NCI-H748 treated with DMSO at 0.1 percent for 48 hours (cell line): ENCODE measurements at regions not wholly inside any gene's neighbourhood (a gene's known extent, or its start where the extent isn't known, plus 50 kb on each side); places are given as distances from the start of the nearest gene placed in this dataset.

Source experiments
- DNase-seq: peaks from one replicate; lab custom pipeline; 2025; lab: John Stamatoyannopoulos, UW

DNA sequence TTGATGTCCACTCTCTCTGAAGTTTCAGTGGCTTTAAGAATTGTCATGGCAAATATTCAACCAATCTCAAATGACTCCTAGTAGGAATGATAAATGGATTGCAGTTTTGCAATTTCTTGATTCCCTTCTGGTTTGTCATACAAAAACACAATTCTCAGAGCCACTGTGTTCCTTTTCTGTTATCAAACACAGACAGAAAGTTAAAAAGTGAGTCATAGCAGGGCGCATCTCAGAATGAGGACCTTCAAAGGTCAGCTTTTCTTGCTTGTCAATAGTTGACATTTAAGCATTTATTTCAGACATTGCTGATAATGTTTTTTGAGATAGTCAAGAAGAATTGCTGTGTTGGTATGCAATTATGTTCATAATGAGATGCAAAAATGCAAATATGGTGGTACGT lies 405.9 kb downstream of the NR2F2 start:
- no peak for DNase-seq

DNA sequence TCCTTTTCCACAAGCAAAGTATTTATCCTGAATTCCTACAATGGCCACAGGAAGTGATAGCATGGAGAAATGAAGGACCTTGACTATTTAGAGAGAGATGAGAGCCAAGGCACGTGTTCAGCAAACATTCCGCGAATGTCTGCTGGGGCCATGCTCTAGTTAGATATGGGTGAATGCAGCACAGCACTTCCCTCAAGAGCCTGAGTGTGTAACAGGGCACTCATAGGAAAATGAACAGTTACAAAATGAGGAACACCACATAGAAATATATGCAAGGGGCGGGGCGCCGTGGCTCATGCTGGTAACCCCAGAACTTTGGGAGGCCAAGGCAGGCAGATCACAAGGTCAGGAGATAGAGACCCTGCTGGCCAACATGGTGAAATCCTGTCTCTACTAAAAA lies 406.9 kb downstream of the NR2F2 start:
- DNase-seq = no peak

DNA sequence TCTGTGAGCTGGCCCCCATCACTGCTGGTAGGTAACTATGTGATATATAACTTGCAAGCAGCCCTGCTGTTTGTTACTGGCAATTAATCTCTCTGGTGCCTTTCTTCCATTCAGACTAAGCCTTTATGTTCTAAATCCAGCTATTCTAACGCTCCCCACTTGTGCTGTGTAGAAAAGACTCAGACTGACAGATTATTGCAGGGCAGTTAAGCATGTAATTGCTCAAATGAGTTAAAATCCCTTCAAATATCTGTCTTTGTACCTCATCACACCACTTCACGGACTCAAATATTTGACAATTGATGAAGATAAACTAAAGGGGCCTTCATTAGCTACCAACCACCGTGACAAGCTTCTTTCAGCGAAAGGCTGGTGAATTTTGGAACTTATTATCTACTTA lies 416.2 kb downstream of the NR2F2 start:
- DNase-seq = peak; percentile 11

DNA sequence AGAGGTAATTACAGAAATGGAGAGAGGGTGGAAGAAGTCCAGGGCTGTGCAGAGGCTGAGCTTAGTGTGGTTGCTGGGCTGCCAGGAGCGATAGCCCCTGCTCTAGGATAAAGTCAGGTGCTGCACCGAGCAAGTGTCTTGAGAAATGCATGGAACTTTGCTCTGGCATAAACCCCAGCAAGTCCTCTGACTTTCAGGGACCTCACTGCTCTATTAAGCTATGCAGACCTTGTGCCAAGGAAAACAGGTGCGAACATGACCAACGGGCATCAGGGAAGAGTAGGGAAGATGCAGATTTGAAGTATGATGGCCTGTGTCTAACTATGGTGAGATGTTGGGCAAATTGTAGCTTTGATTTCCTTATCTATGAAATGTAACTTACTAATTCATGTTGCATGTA lies 416.8 kb downstream of the NR2F2 start:
- no peak for DNase-seq

DNA sequence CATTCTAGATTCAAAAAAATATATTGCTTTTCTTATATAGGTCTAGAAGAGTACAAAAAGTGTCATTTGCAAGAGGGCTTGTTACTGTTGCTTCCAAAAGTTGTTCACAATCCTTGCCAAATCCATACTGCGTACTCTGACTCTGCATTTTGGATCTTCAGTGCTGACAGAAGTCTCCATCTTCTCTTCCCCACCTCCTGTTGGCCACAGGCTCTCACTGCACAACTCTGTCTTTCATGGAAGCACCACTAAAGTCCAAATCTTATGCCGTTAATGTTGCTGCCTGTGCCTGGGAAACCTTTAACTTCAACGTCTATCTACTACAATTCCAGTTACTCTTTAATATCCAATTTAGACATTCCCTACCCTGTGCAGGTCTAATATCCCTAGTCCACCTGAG lies 419.9 kb downstream of the NR2F2 start:
- no peak for DNase-seq

DNA sequence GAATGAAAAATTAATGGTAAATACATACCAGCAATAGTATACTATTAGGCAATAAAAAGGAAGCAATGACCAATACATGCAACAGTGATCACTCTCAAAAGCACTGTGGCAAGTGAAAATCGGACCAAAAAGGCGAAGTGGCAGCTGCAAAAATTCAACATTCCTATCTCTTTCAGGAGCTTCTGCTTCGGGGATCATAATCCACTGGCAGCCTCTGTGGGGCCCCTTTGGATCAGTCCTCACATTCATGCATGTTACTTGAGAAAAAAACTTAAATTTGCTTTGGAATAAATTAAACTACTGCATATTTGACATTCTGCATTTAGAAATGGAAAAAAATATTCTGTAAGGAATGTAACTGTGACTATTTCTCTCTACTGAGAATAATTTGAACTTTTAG lies 425.6 kb downstream of the NR2F2 start:
- no peak for DNase-seq

DNA sequence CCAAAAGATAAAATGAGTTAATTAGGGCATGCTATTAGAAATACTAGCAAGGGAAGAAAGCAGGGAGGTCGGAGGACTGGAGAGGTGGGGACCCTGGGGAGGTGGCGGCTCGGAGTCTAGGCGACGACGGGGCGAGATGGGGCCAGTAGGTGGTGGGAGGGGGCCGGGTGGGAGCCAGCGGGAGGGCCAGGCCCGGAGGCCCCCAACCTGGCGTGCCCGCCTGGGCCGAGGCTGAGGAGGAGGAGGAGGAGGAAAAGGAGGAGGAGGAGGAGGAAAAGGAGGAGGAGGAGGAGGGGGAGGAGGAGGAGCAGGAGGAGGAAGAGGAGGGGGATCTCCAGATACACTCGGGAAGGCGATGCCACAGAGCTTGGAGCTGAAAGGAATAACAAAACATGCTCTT lies 426.2 kb downstream of the NR2F2 start:
- no peak for DNase-seq

DNA sequence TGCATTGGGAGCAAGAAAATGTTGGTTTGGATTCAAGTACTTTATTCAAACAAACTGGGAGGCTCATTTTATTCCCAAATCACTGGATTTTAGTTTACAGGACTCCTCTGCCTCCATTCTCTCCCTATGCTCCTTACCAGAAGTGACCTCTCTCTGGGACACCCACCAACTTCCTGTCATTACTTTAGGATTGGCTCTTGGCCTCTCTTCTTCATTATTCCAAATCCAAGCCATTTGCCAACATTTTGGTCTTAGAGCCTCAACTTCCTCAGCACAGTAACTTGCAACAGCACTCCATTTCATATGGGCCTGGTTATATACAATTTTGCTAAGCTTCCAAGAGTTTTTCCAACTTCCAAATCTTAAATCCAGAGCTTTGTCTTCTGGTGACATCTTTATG lies 432.1 kb downstream of the NR2F2 start:
- no peak for DNase-seq

DNA sequence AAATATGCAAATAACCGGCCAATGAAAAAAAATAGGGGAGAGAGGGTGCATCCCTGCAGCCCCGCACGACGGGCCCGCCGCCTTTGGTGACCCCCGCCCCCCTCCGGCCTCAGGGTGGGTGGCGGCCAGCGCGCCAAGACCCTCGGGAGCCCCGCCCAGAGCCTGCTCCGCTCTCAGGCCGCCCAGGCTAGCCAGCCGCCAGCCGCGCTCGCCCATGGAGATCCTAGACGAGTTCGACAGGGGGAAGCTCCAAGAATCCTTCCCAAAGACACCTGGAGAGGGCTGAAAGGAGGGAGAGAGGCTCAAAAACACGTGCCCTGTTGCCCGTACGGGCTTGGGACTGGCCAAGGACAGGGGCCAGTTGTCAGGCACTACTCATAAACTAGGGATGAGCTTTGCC lies 434.0 kb downstream of the NR2F2 start:
- DNase-seq = no peak

DNA sequence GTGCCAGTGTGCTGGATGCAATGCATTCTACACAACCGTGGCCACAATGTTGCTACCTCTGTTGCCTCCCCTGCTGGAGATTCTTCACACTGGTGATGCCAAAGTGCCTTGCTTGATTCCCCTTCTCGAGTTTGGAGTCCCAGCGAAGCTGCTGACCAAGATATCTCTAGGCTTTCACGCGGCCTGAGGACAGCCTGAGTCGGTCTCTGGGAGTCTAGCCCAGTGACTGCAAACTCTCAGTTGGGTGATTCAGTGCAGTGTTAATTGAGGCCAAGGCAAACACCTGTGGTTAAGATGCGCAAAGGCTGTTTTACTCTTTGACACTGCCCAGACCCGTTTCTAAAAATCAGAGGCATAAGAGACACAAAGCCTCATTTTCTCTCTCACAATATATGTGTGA lies 434.4 kb downstream of the NR2F2 start:
- no peak for DNase-seq

DNA sequence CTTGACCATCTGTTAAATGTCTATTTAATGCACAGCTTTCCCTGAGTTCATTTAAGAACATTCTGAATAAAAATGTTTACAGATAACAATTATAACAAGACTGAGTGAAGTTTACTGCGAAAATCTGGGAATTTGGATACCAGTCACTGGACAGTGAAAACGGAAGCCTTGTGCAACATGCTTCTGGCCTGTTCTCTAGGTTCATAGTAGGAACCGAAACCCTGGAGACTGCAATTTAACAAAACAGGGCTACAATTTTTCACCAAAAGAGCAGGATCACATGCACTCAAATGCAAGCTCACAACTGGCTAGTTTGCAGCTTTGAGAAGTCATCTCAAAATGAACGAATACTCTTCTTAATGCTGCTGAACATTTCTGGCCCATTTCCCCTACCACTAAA lies 435.9 kb downstream of the NR2F2 start:
- DNase-seq = no peak

DNA sequence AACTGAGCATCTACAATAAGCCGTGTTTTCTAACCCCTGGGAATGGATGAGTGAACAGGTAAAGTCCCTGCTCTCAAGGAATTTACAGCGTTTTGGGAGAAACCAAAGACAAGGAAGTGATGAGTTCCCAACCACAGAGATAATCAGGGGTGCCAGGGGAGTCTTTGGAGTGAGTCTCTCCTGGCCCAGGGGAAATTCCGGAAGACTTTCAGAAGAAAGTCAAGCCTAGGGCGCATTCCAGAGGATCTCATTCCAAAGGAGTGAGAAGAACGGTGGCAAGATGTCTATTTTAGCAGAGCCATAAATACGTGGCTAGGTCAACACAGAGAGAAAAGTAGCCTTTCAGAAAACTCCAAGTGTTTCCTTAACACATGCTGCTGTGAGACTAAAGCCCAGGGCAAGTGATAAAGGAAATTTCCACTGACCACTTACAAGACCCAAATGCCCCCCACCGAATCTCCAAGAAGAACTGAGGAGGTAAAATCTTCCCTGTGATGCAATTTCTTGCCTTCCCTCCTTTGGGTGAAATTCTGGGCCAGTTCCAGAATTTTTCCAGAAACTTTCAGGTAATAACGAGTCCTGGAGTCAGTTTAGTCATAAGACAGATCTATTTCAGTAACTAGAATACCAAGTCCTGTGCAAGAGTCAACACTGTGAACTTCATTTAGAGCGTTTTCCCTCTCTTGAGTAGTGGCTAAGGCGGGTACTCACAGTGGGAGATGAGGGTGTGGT lies 437.4 kb downstream of the NR2F2 start:
- DNase-seq = no peak

DNA sequence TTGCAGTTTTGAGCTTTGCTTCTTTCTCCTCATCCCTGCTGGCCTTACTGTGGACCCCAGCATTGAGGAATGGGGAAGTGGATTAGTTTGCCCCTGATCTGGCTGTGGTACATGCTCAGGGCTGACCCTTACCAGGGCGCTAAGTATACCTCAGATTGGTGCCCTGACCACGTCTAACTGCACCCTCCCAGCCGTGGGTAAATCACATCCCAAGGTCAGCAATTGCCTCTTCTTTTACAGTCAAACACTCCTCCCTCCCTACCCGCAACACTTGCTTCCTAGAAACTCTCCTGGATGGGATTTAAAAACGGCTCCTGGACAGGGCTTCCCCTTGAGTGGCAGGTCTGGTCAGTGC lies 437.9 kb downstream of the NR2F2 start:
- no peak for DNase-seq

DNA sequence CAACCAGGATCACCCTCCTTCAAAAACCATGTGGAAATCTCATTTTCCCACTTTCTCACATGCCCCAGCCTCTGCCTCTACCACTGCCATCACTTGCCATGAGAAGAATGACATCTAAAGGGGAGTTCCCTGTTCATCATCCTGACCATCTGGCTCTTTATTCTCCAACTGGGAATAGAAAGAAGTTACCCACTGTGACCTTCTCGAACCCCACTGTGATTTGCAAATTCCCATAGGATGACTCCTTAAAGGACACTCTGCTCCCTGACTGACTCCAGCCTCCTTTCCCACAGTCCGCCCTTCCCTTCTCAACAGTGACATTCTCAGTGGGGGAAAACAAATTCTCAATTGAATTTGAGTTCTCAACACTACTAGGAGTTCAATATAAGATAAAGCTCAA lies 440.5 kb downstream of the NR2F2 start:
- no peak for DNase-seq

DNA sequence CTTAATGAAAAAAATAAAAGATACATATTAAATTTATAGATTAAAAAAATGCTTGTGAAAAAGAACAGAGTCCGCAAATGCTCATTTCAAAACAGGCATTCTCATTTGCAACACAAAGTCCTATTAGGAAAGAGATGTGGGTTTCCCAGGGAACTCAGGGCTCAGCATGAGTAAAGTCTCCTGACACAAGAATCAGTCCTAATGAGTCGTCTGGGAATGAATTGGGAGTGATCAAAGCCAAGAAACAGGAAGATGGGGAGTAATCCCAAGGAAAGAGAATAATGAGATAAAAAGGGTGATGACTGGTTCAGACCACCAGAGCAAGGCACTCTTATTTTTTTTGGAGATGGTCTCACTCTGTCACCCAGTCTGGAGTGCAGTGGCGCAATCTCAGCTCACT lies 443.7 kb downstream of the NR2F2 start:
- no peak for DNase-seq

DNA sequence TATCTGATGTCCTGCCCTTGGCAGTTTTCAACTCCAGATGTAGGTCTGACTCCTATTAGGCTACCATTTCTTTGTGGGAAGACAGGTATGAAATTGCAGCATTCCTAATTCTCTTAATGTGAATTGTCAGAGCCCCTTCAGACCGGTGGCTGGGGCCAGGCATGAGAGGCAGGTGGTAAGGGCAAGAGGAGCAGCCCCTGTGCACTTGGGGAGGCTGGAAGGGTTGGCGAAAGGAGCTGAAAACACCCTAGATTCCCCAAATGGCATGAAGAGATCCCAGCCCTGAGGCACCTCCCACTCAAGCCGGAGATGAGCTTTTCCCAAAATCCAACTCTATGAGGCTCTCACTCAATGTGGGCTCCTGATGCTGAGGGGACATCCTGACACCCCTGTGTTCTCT lies 453.2 kb downstream of the NR2F2 start:
- DNase-seq = no peak

DNA sequence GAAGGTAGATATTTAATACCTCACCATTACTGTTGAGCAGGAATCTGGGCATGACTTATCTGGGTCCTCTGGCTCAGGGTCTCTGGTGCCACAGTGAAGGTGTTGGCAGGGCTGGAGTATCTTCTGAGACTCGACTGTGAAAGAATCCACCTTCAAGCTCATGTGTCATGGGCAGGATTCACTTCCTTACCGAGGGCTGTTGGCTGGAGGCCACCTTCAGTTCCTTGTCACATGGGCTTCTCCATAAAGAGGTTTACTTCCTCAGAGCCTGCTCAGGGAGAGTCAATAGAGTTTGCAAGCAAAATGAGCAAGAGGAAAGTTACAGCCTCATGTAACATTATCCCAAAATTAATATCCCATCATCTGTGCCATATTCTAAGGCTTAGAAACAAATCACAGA lies 459.5 kb downstream of the NR2F2 start:
- DNase-seq = no peak

DNA sequence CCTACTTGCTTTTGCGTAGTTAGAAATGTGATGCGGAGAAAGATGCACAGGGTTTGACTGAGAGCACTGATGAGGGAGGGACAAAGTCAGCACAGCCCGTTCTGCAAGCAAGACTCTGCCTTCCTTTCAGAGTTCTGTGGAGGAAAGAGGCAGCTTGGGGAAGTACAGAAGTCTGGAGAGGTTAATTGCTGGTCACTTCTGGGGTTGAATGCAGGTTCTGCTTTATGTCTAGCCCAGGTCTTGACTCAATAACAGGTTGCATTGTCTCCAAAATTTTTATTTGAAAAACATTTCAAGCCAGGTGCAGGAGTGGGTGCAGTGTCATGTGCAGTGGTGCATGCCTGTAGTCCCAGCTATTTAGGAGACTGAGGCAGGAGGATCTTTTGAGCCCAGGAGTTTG lies 461.7 kb downstream of the NR2F2 start:
- DNase-seq = no peak

DNA sequence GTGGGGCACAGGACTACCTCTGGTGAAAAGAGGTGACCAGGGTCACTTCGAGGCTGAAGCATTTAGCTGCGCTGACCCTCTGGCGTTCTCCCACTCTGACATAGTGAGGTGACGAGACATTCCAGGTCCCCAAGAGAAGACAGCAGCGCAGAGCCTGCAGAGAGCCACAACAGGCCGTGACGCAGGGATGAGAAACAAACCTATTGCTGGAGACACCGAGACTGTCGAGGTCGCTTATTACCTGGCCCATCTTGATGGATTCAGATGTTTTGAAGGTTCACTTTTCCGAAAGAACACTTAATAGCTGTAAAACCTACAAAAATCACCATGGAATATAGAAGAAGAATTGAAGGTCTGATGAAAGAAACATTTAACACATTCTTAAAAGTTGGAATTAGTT lies 466.3 kb downstream of the NR2F2 start:
- DNase-seq = no peak

DNA sequence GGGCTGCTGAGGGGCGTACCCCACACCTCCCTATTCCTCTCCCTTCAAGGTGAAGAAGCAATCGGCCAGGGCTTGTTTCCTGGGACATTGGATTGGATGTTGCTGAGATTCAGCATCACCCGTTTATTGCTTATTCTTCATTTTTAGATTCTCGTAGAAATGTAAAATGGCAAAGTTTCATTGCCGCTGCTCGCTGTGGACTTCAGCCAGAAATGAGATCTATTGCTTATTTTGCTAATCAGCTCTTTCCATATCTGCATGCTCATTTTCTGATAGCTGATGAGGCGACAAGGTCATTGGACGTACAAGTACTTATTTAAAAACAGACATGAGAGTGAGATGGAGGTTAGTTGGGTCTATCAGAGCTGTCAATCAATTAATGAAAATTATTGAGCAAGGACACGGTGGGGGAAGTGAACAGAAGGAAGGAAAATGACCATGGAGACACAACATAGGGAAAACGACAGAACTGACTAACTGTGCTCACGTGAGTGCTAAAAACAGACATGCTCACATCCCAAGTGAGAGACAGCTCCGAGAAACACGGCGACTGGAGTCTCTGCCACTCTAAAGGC lies 471.2 kb downstream of the NR2F2 start:
- DNase-seq = no peak

DNA sequence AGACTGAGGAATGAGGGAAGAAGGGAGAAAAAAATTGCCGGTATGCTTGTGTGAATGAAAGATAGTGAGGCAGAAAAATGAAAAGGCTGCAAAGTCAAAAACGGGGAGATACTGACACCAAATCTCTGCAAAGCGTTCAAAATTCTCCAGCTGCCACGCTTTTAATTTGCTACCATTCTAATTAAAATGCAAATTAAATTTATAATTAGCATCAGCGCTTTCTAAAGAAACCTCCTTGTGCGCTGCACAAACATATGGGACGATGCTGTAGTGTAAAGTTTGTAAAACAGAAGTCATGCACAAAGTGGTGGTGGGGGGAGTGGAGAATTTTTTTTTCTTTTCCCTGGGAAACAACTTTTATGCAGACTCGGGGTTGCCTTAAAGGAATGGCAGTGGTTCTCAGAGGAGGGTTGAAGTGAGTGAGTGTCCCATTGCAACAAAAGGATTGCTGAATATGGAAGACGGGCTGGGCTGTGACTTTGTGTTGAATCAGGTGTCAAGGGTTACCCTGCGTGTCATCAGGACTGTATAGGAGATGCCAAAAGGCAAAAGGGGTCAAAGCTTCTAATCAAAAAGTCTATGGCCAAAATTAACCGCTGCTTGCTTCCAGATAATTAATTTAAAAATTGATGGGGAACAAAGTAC lies 472.2 kb downstream of the NR2F2 start:
- DNase-seq = no peak

DNA sequence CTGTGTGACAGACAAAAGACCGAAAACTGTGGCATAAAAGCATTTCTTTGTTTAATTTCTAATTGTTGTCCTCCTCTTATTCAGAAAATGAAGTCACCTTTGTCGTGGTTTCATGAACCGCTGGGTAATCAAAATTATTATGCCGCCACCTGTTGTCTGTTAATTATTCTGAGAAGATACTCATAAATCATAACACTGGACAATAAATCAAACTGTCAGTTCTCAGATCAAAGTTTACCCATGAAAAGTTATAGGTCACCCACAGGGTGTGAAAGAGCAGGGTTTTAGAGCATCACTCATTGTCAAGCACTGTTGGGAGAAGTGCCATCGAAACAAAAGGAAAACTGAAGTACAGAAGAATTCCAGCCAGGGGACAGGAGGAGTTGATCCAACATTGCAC lies 474.3 kb downstream of the NR2F2 start:
- no peak for DNase-seq

DNA sequence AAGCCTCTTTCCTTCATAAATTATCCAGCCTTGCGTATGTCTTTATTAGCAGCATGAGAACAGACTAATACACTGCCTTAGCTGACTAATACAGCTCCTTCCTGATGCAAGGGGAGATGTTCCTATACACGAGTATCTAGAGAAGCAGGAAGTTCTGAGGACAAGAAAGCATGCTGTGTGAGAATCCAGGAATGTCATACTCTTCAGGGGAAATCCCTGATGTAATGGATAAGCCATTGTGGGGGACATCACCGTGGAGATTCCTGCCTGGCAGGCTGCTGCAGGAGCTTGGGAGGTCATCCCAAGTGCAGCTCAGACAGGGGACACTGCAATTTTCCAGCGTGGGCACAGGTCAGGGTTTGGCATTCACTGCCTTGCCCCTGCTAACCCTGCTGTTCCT lies 476.9 kb downstream of the NR2F2 start:
- DNase-seq = no peak

DNA sequence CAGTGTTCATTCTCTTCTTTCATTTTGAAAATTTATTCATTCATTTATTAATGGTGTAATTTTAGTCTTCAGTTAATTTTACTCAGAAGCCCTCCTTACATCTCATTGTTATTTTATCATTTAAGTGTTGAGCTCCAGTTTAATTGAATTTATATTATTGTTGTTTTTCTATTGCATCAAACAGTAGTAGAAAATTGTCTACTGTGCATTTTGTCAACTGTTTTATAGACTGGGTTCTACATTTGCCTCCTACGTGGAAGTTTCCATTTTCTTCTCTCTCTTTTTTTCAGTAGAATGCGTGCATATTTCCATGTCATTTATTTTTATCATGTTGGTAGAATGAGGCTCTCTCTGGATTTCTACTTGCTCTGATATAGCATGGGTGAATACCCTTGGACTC lies 487.4 kb downstream of the NR2F2 start:
- no peak for DNase-seq
